B cell (primary cell): ENCODE measurements at regions not wholly inside any gene's neighbourhood (a gene's known extent, or its start where the extent isn't known, plus 50 kb on each side); places are given as distances from the start of the nearest gene placed in this dataset. TPM values are rescaled to one million over a fixed set of nuclear protein-coding genes. Genes with fewer than 3 reads are reported as not detected.
A peak's percentile ranks its signal among the peaks of the same experiment; 100 is the strongest.

ENCODE experiments used
- small RNA-seq: library from RNA; depleted of rRNA; stranded (forward); fragments of <200 nt; gene quantifications from one replicate; pipeline ENCODE3, GENCODE V24; 2012; ENCODE audit warnings: low replicate concordance, low read depth; ENCODE audit not compliant: insufficient read length

Small RNA genes in the stretch of these regions (small RNA-seq; reads per million reads assigned to genes)
- not detected for gene MIR7702
- 7.6 reads per million, percentile 79 among the genes with 10 or more reads in this experiment for gene RNY4P18
